ENCODE measurements at regions not wholly inside any gene's neighbourhood (a gene's known extent, or its start where the extent isn't known, plus 50 kb on each side); places are given as distances from the start of the nearest gene placed in this dataset.
"Not testable (repeated sequence)": the region's sequence is repeated elsewhere in the genome, so short reads cannot be mapped to it uniquely, and the experiment has no call there.

GRCh38 chr14:27278341-27278740 lies 680.5 kb upstream of the NOVA1 start:
- DNase-seq = no peak

GRCh38 chr14:27305441-27305945 lies 707.7 kb upstream of the NOVA1 start:
- DNase-seq = no peak

GRCh38 chr14:27312730-27313129 lies 714.9 kb upstream of the NOVA1 start:
- DNase-seq = not testable (repeated sequence)

- DNase-seq = no peak
Observed at GRCh38 chr14:27314231-27314630, 716.4 kb upstream of the NOVA1 start.

- DNase-seq = no peak
Observed at GRCh38 chr14:27315477-27315876, 717.6 kb upstream of the NOVA1 start.

GRCh38 chr14:27315947-27316346 lies 718.1 kb upstream of the NOVA1 start:
- no peak for DNase-seq

- no peak for DNase-seq
Observed at GRCh38 chr14:27318774-27319420, 721.1 kb upstream of the NOVA1 start.

- no peak for DNase-seq
Observed at GRCh38 chr14:27320261-27320660, 722.4 kb upstream of the NOVA1 start.

GRCh38 chr14:27327095-27327494 lies 729.3 kb upstream of the NOVA1 start:
- DNase-seq = no peak

GRCh38 chr14:27338012-27338411 lies 740.2 kb upstream of the NOVA1 start:
- DNase-seq = no peak

GRCh38 chr14:27363036-27363435 lies 765.2 kb upstream of the NOVA1 start:
- DNase-seq = not testable (repeated sequence)

- DNase-seq = no peak
Observed at GRCh38 chr14:27366596-27366995, 768.8 kb upstream of the NOVA1 start.

- DNase-seq = no peak
Observed at GRCh38 chr14:27367345-27367744, 769.5 kb upstream of the NOVA1 start.

- DNase-seq = no peak
Observed at GRCh38 chr14:27370074-27370473, 772.2 kb upstream of the NOVA1 start.

- DNase-seq = no peak
Observed at GRCh38 chr14:27370775-27371174, 772.9 kb upstream of the NOVA1 start.

- no peak for DNase-seq
Observed at GRCh38 chr14:27371209-27371608, 773.4 kb upstream of the NOVA1 start.

- no peak for DNase-seq
Observed at GRCh38 chr14:27371868-27372267, 774.0 kb upstream of the NOVA1 start.

- peak; percentile 23 for DNase-seq
Observed at GRCh38 chr14:27372771-27373170, 774.9 kb upstream of the NOVA1 start.

GRCh38 chr14:27384124-27384523 lies 786.3 kb upstream of the NOVA1 start:
- DNase-seq = no peak

- no peak for DNase-seq
Observed at GRCh38 chr14:27386391-27386790, 788.6 kb upstream of the NOVA1 start.

GRCh38 chr14:27387463-27387862 lies 789.6 kb upstream of the NOVA1 start:
- peak; percentile 30 for DNase-seq

GRCh38 chr14:27389402-27389801 lies 791.6 kb upstream of the NOVA1 start:
- DNase-seq = no peak

GRCh38 chr14:27390155-27390554 lies 792.3 kb upstream of the NOVA1 start:
- no peak for DNase-seq

- no peak for DNase-seq
Observed at GRCh38 chr14:27391331-27391730, 793.5 kb upstream of the NOVA1 start.

- DNase-seq = no peak
Observed at GRCh38 chr14:27392153-27392552, 794.3 kb upstream of the NOVA1 start.

All from kidney glomerular epithelial cell (primary cell).